Activated T-cell treated with anti-CD3 and anti-CD28 coated beads, Interleukin-2, amount 50 U/mL, for 72 hours (primary cell): ENCODE measurements at regions not wholly inside any gene's neighbourhood (a gene's known extent, or its start where the extent isn't known, plus 50 kb on each side); places are given as distances from the start of the nearest gene placed in this dataset.
"Not testable (repeated sequence)": the region's sequence is repeated elsewhere in the genome, so short reads cannot be mapped to it uniquely, and the experiment has no call there.

Experiments used
- ATAC-seq, 2 donors: fragments of 150-1000 bp; cut with Tn5 transposase; replicated peaks in 1 of 2; 2 replicates each; pipeline ENCODE4 v1.10.0; 2021; ENCODE audit warnings: moderate library complexity in 2 of 2, mild to moderate bottlenecking in 1 of 2
- DNase-seq, 2 donors: peaks; one replicate each; pipeline ENCODE4 v3.0.0; 2021 to 2022; ENCODE audit warnings: mixed read lengths in 1 of 2
- H3K27ac Mint-ChIP-seq: one replicate; pipeline ENCODE4 v1.8.0; 2022; ENCODE audit warnings: mild to moderate bottlenecking, moderate library complexity, mixed read lengths
- H3K27me3 Mint-ChIP-seq: one replicate; pipeline ENCODE4 v1.8.0; 2022; ENCODE audit warnings: low read depth, mixed read lengths
- H3K36me3 Mint-ChIP-seq, 2 donors: one replicate each; pipeline ENCODE4 v1.8.0; 2022; ENCODE audit warnings: mixed read lengths in 2 of 2, mild to moderate bottlenecking in 1 of 2; ENCODE audit not compliant: insufficient read depth in 2 of 2
- H3K4me1 Mint-ChIP-seq: one replicate; pipeline ENCODE4 v1.8.0; 2022; ENCODE audit warnings: low read depth, mixed read lengths
- H3K4me3 Mint-ChIP-seq, 2 donors: one replicate each; pipeline ENCODE4 v1.8.0; 2022; ENCODE audit warnings: mild to moderate bottlenecking in 2 of 2, mixed read lengths in 2 of 2, moderate library complexity in 2 of 2
- H3K9me3 Mint-ChIP-seq, 2 donors: one replicate each; pipeline ENCODE4 v1.8.0; 2022; ENCODE audit warnings: mixed read lengths in 2 of 2

GRCh38 chrX:73390628-73391567, 56.0 kb upstream of the CDX4 start:
- DNase-seq = no peak
- Mint-ChIP-seq H3K36me3 (peaks cover 0 to 1% of the 10 kb centered on the region in 2 donors), H3K4me1 (no peaks in the 10 kb centered on the region), H3K9me3 (peaks cover 0 to 3% of the 10 kb centered on the region in 2 donors), H3K27me3 (peaks cover 10% of the 10 kb centered on the region), H3K27ac (no peak overlapping the region), H3K4me3 (no peak overlapping the region)
- ATAC-seq = no peak

GRCh38 chrX:73366696-73367095, 80.2 kb upstream of the CDX4 start:
- no peak for DNase-seq
- no peaks in the 10 kb centered on the region for H3K4me1 Mint-ChIP-seq
- H3K4me3 Mint-ChIP-seq = no peak overlapping the region
- no peak overlapping the region for H3K27ac Mint-ChIP-seq
- peaks cover 0 to 2% of the 10 kb centered on the region in 2 donors for H3K36me3 Mint-ChIP-seq
- H3K27me3 Mint-ChIP-seq = peaks cover 47% of the 10 kb centered on the region
- H3K9me3 Mint-ChIP-seq = peaks cover 3 to 8% of the 10 kb centered on the region in 2 donors
- no peak for ATAC-seq

DNA sequence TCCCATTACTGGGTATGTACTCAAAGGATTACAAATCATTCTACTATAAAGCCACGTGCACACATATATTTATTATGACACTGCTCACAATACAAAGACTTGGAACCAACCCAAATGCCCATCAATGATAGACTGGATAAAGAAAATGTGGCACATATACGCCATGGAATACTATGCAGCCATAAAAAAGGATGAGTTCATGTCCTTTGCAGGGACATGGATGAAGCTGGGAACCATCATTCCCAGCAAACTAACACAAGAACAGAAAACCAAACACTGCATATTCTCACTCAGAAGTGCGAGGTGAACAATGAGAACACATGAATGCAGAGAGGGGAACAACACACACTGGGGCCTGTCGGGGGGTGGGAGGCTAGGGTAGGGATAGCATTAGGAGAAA, 89.6 kb upstream of the CDX4 start:
- DNase-seq, H3K36me3 Mint-ChIP-seq, H3K9me3 Mint-ChIP-seq, ATAC-seq, H3K4me3 Mint-ChIP-seq, H3K27ac Mint-ChIP-seq, H3K4me1 Mint-ChIP-seq: not testable (repeated sequence)
- H3K27me3 Mint-ChIP-seq = peaks cover 25% of the 10 kb centered on the region

- Mint-ChIP-seq H3K4me3 (no peak overlapping the region), H3K27ac (no peak overlapping the region), H3K36me3 (no peaks in the 10 kb centered on the region), H3K9me3 (peaks cover 0 to 1% of the 10 kb centered on the region in 2 donors), H3K4me1 (no peaks in the 10 kb centered on the region), H3K27me3 (peaks cover 4% of the 10 kb centered on the region)
- no peak for DNase-seq
- ATAC-seq = no peak
Observed at GRCh38 chrX:73348977-73349376, 97.9 kb upstream of the CDX4 start.

DNA sequence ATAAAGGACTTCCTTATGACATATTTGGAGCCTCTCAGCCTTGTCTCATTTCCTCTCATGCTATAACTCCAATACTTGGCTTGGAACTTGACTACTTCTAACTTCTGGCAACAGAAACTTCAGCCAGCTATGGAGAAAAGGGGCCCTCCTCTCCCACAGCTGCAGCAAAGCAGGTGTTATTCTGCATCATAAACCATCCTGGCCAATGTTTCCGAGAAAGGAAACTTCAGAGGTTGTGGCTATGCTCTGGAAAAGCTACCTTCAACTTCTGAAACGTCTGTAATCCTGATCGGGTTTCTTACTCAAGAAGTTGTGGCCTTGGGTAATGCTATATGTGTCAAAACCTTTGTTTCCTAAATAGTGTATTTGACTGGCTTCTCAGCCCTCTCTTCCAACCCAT, 109.5 kb upstream of the CDX4 start:
- H3K36me3 Mint-ChIP-seq = peaks cover 0 to 6% of the 10 kb centered on the region in 2 donors
- no peak overlapping the region for H3K27ac Mint-ChIP-seq
- DNase-seq (no peak), ATAC-seq (no peak)
- peaks cover 22% of the 10 kb centered on the region for H3K27me3 Mint-ChIP-seq
- no peak overlapping the region for H3K4me3 Mint-ChIP-seq
- no peaks in the 10 kb centered on the region for H3K4me1 Mint-ChIP-seq
- peaks cover 2 to 6% of the 10 kb centered on the region in 2 donors for H3K9me3 Mint-ChIP-seq

DNA sequence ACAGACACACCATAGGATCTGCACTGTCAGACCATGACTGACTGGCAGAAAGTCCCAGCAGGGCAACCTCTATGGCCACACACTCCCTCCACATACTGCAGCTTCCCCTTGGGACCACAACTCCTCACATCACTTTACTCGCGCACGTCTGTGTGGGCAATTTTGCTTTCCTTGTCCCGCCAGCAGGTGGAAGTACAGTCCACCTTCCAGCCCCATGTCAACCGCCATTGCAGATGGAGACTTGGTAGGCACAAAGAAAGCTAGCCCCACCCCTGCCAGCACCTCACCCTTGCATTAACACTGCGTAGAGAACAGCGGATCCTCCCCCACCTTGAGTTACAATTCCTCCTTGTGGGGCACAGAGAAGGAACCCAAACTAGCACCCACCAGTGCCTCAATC, 74.4 kb upstream of the NAP1L2 start:
- H3K9me3 Mint-ChIP-seq = peaks cover 0 to 2% of the 10 kb centered on the region in 2 donors
- no peaks in the 10 kb centered on the region for H3K27me3 Mint-ChIP-seq
- no peaks in the 10 kb centered on the region for H3K36me3 Mint-ChIP-seq
- DNase-seq (no peak), ATAC-seq (no peak)
- no peak overlapping the region for H3K27ac Mint-ChIP-seq
- no peaks in the 10 kb centered on the region for H3K4me1 Mint-ChIP-seq
- no peak overlapping the region for H3K4me3 Mint-ChIP-seq

- Mint-ChIP-seq H3K4me1 (no peaks in the 10 kb centered on the region), H3K27me3 (peaks cover 61% of the 10 kb centered on the region), H3K4me3 (no peak overlapping the region), H3K9me3 (no peaks in the 10 kb centered on the region), H3K27ac (no peak overlapping the region), H3K36me3 (no peaks in the 10 kb centered on the region)
- DNase-seq = no peak
- ATAC-seq = no peak
Observed at GRCh38 chrX:73270753-73271152, 56.1 kb upstream of the NAP1L2 start.

- no peaks in the 10 kb centered on the region for H3K4me1 Mint-ChIP-seq
- no peak overlapping the region for H3K4me3 Mint-ChIP-seq
- H3K27me3 Mint-ChIP-seq = peaks cover 55% of the 10 kb centered on the region
- ATAC-seq (no peak), DNase-seq (no peak)
- H3K9me3 Mint-ChIP-seq = no peaks in the 10 kb centered on the region
- H3K27ac Mint-ChIP-seq = no peak overlapping the region
- no peaks in the 10 kb centered on the region for H3K36me3 Mint-ChIP-seq
Observed at GRCh38 chrX:73268463-73268862, 53.8 kb upstream of the NAP1L2 start.

DNA sequence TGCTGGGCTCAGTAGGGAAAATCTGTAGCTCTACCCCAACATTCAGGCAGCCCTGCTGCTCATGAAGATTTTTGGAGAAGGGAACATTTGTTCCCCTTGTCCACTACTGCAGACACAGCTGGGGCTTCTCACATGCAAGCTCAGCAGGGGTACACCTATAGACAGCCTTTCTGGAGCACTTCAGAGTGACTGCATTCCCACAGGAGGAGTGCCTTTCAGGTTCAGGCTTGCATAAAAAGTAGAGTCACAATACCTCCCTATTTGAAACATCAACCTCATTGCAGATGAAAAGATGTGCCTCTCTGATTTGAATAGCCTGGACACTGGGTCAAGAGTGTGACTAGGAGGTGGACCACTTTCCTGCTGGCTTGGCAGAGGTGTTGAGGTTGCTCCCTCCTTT, 53.3 kb upstream of the NAP1L2 start:
- DNase-seq = no peak
- Mint-ChIP-seq H3K9me3 (no peaks in the 10 kb centered on the region), H3K4me3 (no peak overlapping the region), H3K27me3 (peaks cover 53% of the 10 kb centered on the region), H3K36me3 (no peaks in the 10 kb centered on the region), H3K4me1 (no peaks in the 10 kb centered on the region), H3K27ac (no peak overlapping the region)
- no peak for ATAC-seq

DNA sequence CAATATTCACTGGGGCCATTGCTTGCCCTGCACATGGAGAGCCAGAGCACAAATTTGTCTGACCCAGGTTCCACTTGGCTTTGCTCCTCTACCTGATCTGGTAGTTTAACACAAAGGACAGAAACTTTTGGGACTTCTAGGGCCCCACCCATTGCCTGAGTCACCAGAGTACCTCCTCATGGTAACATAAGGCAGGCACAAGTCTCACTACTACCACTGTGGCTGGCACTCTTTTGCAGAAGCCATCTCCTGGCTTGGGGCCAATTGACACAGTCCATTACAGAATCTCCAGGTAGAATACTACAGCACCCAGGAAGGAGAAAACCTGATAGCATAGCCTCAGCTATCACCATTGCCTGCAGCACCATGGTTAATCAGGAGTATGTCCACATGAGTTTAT, 52.6 kb upstream of the NAP1L2 start:
- Mint-ChIP-seq H3K27me3 (peaks cover 46% of the 10 kb centered on the region), H3K36me3 (no peaks in the 10 kb centered on the region), H3K4me1 (no peaks in the 10 kb centered on the region), H3K9me3 (no peaks in the 10 kb centered on the region), H3K4me3 (no peak overlapping the region), H3K27ac (no peak overlapping the region)
- no peak for DNase-seq
- ATAC-seq = no peak

- H3K4me1 Mint-ChIP-seq = no peaks in the 10 kb centered on the region
- H3K4me3 Mint-ChIP-seq = no peak overlapping the region
- DNase-seq (no peak), ATAC-seq (no peak)
- H3K36me3 Mint-ChIP-seq = no peaks in the 10 kb centered on the region
- no peak overlapping the region for H3K27ac Mint-ChIP-seq
- no peaks in the 10 kb centered on the region for H3K9me3 Mint-ChIP-seq
- H3K27me3 Mint-ChIP-seq = peaks cover 42% of the 10 kb centered on the region
Observed at GRCh38 chrX:73266766-73267165, 52.1 kb upstream of the NAP1L2 start.
